ENCODE measurements at regions not wholly inside any gene's neighbourhood (a gene's known extent, or its start where the extent isn't known, plus 50 kb on each side); places are given as distances from the start of the nearest gene placed in this dataset.

- DNase-seq: no peak
These were observed 127.1 kb upstream of the PRPS1L1 start for GRCh38 chr7:18154726-18155125.

GRCh38 chr7:18157233-18157632 lies 129.6 kb upstream of the PRPS1L1 start:
- DNase-seq: no peak

GRCh38 chr7:18162657-18163056 lies 135.0 kb upstream of the PRPS1L1 start:
- no peak for DNase-seq

- no peak for DNase-seq
These were observed 135.4 kb upstream of the PRPS1L1 start for GRCh38 chr7:18163091-18163490.

GRCh38 chr7:18165166-18165565 lies 137.5 kb upstream of the PRPS1L1 start:
- no peak for DNase-seq

GRCh38 chr7:18166002-18166401 lies 138.4 kb upstream of the PRPS1L1 start:
- DNase-seq: no peak

- DNase-seq: no peak
These were observed 140.2 kb upstream of the PRPS1L1 start for GRCh38 chr7:18167815-18168214.

GRCh38 chr7:18174996-18175395 lies 147.3 kb upstream of the PRPS1L1 start:
- DNase-seq: no peak

- DNase-seq: no peak
These were observed 148.3 kb upstream of the PRPS1L1 start for GRCh38 chr7:18175801-18176450.

- no peak for DNase-seq
These were observed 149.6 kb upstream of the PRPS1L1 start for GRCh38 chr7:18177129-18177814.

GRCh38 chr7:18177815-18178660 lies 150.4 kb upstream of the PRPS1L1 start:
- peak in 1 of 5 experiments; percentile 48 for DNase-seq

GRCh38 chr7:18179093-18179492 lies 151.4 kb upstream of the PRPS1L1 start:
- DNase-seq: no peak

- no peak for DNase-seq
These were observed 153.0 kb upstream of the PRPS1L1 start for GRCh38 chr7:18180685-18181084.

- no peak for DNase-seq
These were observed 162.0 kb upstream of the PRPS1L1 start for GRCh38 chr7:18189500-18190126.

- no peak for DNase-seq
These were observed 163.7 kb upstream of the PRPS1L1 start for GRCh38 chr7:18191341-18191740.

GRCh38 chr7:18191862-18192625 lies 164.4 kb upstream of the PRPS1L1 start:
- no peak for DNase-seq

- no peak for DNase-seq
These were observed 167.0 kb upstream of the PRPS1L1 start for GRCh38 chr7:18194616-18195015.

GRCh38 chr7:18196638-18197037 lies 169.0 kb upstream of the PRPS1L1 start:
- DNase-seq: no peak

GRCh38 chr7:18198868-18199267 lies 171.2 kb upstream of the PRPS1L1 start:
- no peak for DNase-seq

GRCh38 chr7:18200266-18200665 lies 172.6 kb upstream of the PRPS1L1 start:
- no peak for DNase-seq

- DNase-seq: no peak
These were observed 173.2 kb upstream of the PRPS1L1 start for GRCh38 chr7:18200855-18201254.

GRCh38 chr7:18201350-18201749 lies 173.7 kb upstream of the PRPS1L1 start:
- DNase-seq: no peak
